OCI-LY7 (cell line): ENCODE measurements at regions not wholly inside any gene's neighbourhood (a gene's known extent, or its start where the extent isn't known, plus 50 kb on each side); places are given as distances from the start of the nearest gene placed in this dataset.

Experiments used
- CTCF ChIP-seq: fragments of 200-600 bp; sonication (generic); conservative IDR thresholded peaks from 2 replicates; pipeline ENCODE4 v1.5.1; 2014; ENCODE audit warnings: mild to moderate bottlenecking, antibody characterized with exemption, low read length, moderate library complexity, mixed read lengths
- EZH2phosphoT487 ChIP-seq: fragments of 200-600 bp; sonication (generic); IDR thresholded peaks from 2 replicates; pipeline ENCODE4 v1.6.1; 2018; ENCODE audit warnings: low read depth, borderline replicate concordance, mild to moderate bottlenecking, mixed run types, antibody characterized with exemption, low read length, moderate library complexity, mixed read lengths

DNA sequence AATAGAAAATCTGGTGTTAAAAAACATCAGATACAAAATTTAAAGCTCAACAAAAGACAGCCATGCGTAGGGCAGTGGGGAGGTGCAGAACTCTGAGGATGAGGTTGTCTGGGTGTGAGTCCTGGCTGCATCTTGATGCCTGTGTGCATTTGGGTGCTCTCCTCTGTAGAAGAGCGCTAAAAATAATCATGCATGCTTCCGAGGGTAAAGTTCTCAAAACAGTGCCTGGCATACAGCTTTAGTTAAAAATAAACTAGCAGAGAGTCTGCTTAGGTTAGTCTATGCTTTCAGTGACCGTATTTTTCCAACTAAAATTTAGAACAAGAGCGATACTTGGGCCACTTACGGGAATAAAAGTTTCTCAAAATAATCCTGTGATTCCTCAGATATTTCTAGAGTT is 55.5 kb upstream of the SPATA31C2 start:
- TF ChIP-seq CTCF (no peak), EZH2phosphoT487 (no peak)
